ENCODE measurements at regions not wholly inside any gene's neighbourhood (a gene's known extent, or its start where the extent isn't known, plus 50 kb on each side); places are given as distances from the start of the nearest gene placed in this dataset.

- intact Hi-C loops (cut with micrococcal nuclease; ENCODE audit: unreplicated experiment): no loop called here
- no peaks in the 10 kb centered on the region for H3K27me3 Mint-ChIP-seq (ENCODE audit: unreplicated experiment)
- no peak for DNase-seq
- no TSS peak for BruUV-seq (replicated peaks)
- H3K4me3 Mint-ChIP-seq (ENCODE audit: low read depth, unreplicated experiment): no peak overlapping the region
- H3K9me3 Mint-ChIP-seq (ENCODE audit: low read depth, unreplicated experiment): no peaks in the 10 kb centered on the region
- no peak for TF ChIP-seq CTCF (IDR thresholded peaks at IDR 0.05; ENCODE audit: unreplicated experiment)
- peaks cover 10% of the 10 kb centered on the region for H3K4me1 Mint-ChIP-seq (ENCODE audit: low read depth, unreplicated experiment)
- H3K36me3 Mint-ChIP-seq (ENCODE audit: insufficient read depth, unreplicated experiment): no peaks in the 10 kb centered on the region
- no peak overlapping the region for H3K27ac Mint-ChIP-seq (ENCODE audit: unreplicated experiment)
- CTCF ChIA-PET: no interaction called here
Measured at GRCh38 chr4:112860830-112861690, 188.4 kb upstream of the ANK2 start.

GRCh38 chr4:112861691-112862674 lies 187.5 kb upstream of the ANK2 start:
- Mint-ChIP-seq H3K9me3 (ENCODE audit: low read depth, unreplicated experiment) (no peaks in the 10 kb centered on the region), H3K36me3 (ENCODE audit: insufficient read depth, unreplicated experiment) (no peaks in the 10 kb centered on the region), H3K4me3 (ENCODE audit: low read depth, unreplicated experiment) (no peak overlapping the region), H3K27ac (ENCODE audit: unreplicated experiment) (no peak overlapping the region), H3K27me3 (ENCODE audit: unreplicated experiment) (no peaks in the 10 kb centered on the region), H3K4me1 (ENCODE audit: low read depth, unreplicated experiment) (peaks cover 3% of the 10 kb centered on the region)
- CTCF ChIA-PET: no interaction called here
- DNase-seq: no peak
- no TSS peak for BruUV-seq (replicated peaks)
- TF ChIP-seq CTCF (IDR thresholded peaks at IDR 0.05; ENCODE audit: unreplicated experiment): no peak
- intact Hi-C loops (cut with micrococcal nuclease; ENCODE audit: unreplicated experiment): no loop called here

- CTCF ChIA-PET: no interaction called here
- Mint-ChIP-seq H3K27me3 (ENCODE audit: unreplicated experiment) (no peaks in the 10 kb centered on the region), H3K9me3 (ENCODE audit: low read depth, unreplicated experiment) (no peaks in the 10 kb centered on the region), H3K27ac (ENCODE audit: unreplicated experiment) (no peak overlapping the region), H3K4me1 (ENCODE audit: low read depth, unreplicated experiment) (no peaks in the 10 kb centered on the region), H3K36me3 (ENCODE audit: insufficient read depth, unreplicated experiment) (no peaks in the 10 kb centered on the region), H3K4me3 (ENCODE audit: low read depth, unreplicated experiment) (no peak overlapping the region)
- no peak for TF ChIP-seq CTCF (IDR thresholded peaks at IDR 0.05; ENCODE audit: unreplicated experiment)
- BruUV-seq (replicated peaks): no TSS peak
- intact Hi-C loops (cut with micrococcal nuclease; ENCODE audit: unreplicated experiment): no loop called here
- no peak for DNase-seq
Measured at GRCh38 chr4:112865443-112865842, 184.0 kb upstream of the ANK2 start.

GRCh38 chr4:112876316-112876715 lies 173.1 kb upstream of the ANK2 start:
- H3K27ac Mint-ChIP-seq (ENCODE audit: unreplicated experiment): no peak overlapping the region
- H3K4me3 Mint-ChIP-seq (ENCODE audit: low read depth, unreplicated experiment): no peak overlapping the region
- H3K27me3 Mint-ChIP-seq (ENCODE audit: unreplicated experiment): no peaks in the 10 kb centered on the region
- CTCF ChIA-PET: no interaction called here
- no peak for DNase-seq
- no peaks in the 10 kb centered on the region for H3K36me3 Mint-ChIP-seq (ENCODE audit: insufficient read depth, unreplicated experiment)
- TF ChIP-seq CTCF (IDR thresholded peaks at IDR 0.05; ENCODE audit: unreplicated experiment): no peak
- H3K9me3 Mint-ChIP-seq (ENCODE audit: low read depth, unreplicated experiment): no peaks in the 10 kb centered on the region
- no peaks in the 10 kb centered on the region for H3K4me1 Mint-ChIP-seq (ENCODE audit: low read depth, unreplicated experiment)
- intact Hi-C loops (cut with micrococcal nuclease; ENCODE audit: unreplicated experiment): no loop called here
- BruUV-seq (replicated peaks): no TSS peak
